PC-9 (cell line): ENCODE measurements at regions not wholly inside any gene's neighbourhood (a gene's known extent, or its start where the extent isn't known, plus 50 kb on each side); places are given as distances from the start of the nearest gene placed in this dataset.

Experiments used
- BruUV-seq: library from RNA; stranded (reverse); fragments of 400-500 nt; replicated peaks from 2 replicates; lab custom pipeline; 2021; lab: Mats Ljungman, UMichigan
- CTCF ChIA-PET: fragments of 300-600 bp; sonication (Branson Sonifier 250); formaldehyde crosslinking; loops from one replicate; lab custom pipeline; 2022; ENCODE audit warnings: antibody characterized with exemption; lab: Charles Lee
- POLR2A ChIA-PET: fragments of 300-600 bp; sonication (Branson Sonifier 250); formaldehyde crosslinking; loops from one replicate; lab custom pipeline; 2022; ENCODE audit warnings: antibody characterized with exemption; ENCODE audit not compliant: unreplicated experiment; lab: Charles Lee
- DNase-seq, 2 experiments: peaks; one replicate each; pipeline versions ENCODE4 v3.0.0 to v3.0.0-alpha.2; 2015 to 2022; ENCODE audit warnings: mixed read lengths in 1 of 2
- H2AFZ ChIP-seq: fragments of 200-600 bp; sonication (generic); 2 replicates; pipeline ENCODE4 v1.8.1; 2017; ENCODE audit warnings: antibody characterized with exemption
- H3F3A ChIP-seq: fragments of 200-600 bp; sonication (generic); 2 replicates; pipeline ENCODE4 v1.8.1; 2017; ENCODE audit warnings: antibody characterized with exemption, mild to moderate bottlenecking, low read depth; ENCODE audit not compliant: insufficient read depth
- H3K27ac ChIP-seq: fragments of 200-600 bp; sonication (generic); 2 replicates; pipeline ENCODE4 v1.6.1; 2016; ENCODE audit warnings: mixed run types
- H3K27me3 ChIP-seq: fragments of 200-600 bp; sonication (generic); 2 replicates; pipeline ENCODE4 v1.6.1; 2016; ENCODE audit warnings: low read depth, mixed run types; ENCODE audit not compliant: insufficient read depth
- H3K36me3 ChIP-seq: fragments of 200-600 bp; sonication (generic); 2 replicates; pipeline ENCODE4 v1.6.1; 2016; ENCODE audit warnings: low read depth, mixed run types
- H3K4me1 ChIP-seq: fragments of 200-600 bp; sonication (generic); replicated peaks from 2 replicates; pipeline ENCODE4 v1.6.1; 2016; ENCODE audit warnings: mixed run types; ENCODE audit not compliant: insufficient read depth
- H3K4me2 ChIP-seq: fragments of 200-600 bp; sonication (generic); 2 replicates; pipeline ENCODE4 v1.6.1; 2017; ENCODE audit warnings: mixed run types
- H3K4me3 ChIP-seq: fragments of 200-600 bp; sonication (generic); 2 replicates; pipeline ENCODE4 v1.6.1; 2016; ENCODE audit warnings: mixed run types
- H3K79me2 ChIP-seq: fragments of 200-600 bp; sonication (generic); 2 replicates; pipeline ENCODE4 v1.6.1; 2017; ENCODE audit warnings: low read depth, mixed run types
- H3K9me2 ChIP-seq: fragments of 200-600 bp; sonication (generic); 2 replicates; pipeline ENCODE4 v1.8.1; 2017; ENCODE audit warnings: mild to moderate bottlenecking; ENCODE audit not compliant: insufficient read depth
- H3K9me3 ChIP-seq: fragments of 200-600 bp; sonication (generic); 2 replicates; pipeline ENCODE4 v1.8.1; 2016; ENCODE audit warnings: low read depth; ENCODE audit not compliant: insufficient read depth
- H4K20me1 ChIP-seq: fragments of 200-600 bp; sonication (generic); 2 replicates; pipeline ENCODE4 v1.8.1; 2017; ENCODE audit not compliant: insufficient read depth
- EZH2 ChIP-seq: fragments of 200-600 bp; sonication (generic); IDR thresholded peaks from 2 replicates; pipeline ENCODE4 v1.8.0; 2017; ENCODE audit warnings: antibody characterized with exemption, low read depth
- intact Hi-C: fragments of 100-400 bp; cut with micrococcal nuclease; formaldehyde crosslinking; loops from one replicate; pipeline ENCODE4 v1.10.0; 2022; ENCODE audit not compliant: unreplicated experiment
- TF ChIP-seq, protein P1 (sequence below): fragments of 200-600 bp; sonication (generic); conservative IDR thresholded peaks from 2 replicates; pipeline ENCODE4 v1.6.1; 2017; ENCODE audit warnings: mixed run types, antibody characterized with exemption, mild to moderate bottlenecking, moderate library complexity

DNA sequence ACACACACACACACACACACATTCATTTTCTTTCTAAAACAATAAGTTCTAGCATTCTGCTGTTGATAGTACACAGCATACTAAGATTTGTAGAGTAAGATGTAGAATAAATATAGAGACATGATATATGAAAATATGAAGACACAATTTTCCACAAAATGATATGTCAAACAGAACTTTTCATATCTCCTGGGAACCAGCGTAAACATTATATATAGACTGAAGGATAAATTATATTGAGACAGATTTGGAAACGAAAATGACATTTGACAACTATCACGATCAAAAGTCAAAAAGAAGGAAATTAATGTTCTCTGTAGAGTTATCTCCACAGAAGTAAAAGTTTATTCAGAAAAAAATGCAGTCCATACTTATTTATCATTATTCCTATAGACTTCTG, 1605.7 kb upstream of the SLC10A2 start:
- H3K4me2 ChIP-seq = no peak overlapping the region
- no peak for DNase-seq
- no peak overlapping the region for H3K27ac ChIP-seq
- ChIA-PET POLR2A (no interaction called here), CTCF (interaction anchor here (0.6 kb wide), 1 partner anchor 10 kb away, joined by 4 read pairs; no protein-coding TSS in a partner anchor)
- no peaks in the 10 kb centered on the region for H3F3A ChIP-seq
- H3K9me2 ChIP-seq = no peaks in the 10 kb centered on the region
- TF ChIP-seq, protein P1, sequence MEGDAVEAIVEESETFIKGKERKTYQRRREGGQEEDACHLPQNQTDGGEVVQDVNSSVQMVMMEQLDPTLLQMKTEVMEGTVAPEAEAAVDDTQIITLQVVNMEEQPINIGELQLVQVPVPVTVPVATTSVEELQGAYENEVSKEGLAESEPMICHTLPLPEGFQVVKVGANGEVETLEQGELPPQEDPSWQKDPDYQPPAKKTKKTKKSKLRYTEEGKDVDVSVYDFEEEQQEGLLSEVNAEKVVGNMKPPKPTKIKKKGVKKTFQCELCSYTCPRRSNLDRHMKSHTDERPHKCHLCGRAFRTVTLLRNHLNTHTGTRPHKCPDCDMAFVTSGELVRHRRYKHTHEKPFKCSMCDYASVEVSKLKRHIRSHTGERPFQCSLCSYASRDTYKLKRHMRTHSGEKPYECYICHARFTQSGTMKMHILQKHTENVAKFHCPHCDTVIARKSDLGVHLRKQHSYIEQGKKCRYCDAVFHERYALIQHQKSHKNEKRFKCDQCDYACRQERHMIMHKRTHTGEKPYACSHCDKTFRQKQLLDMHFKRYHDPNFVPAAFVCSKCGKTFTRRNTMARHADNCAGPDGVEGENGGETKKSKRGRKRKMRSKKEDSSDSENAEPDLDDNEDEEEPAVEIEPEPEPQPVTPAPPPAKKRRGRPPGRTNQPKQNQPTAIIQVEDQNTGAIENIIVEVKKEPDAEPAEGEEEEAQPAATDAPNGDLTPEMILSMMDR = no peak
- no peak for TF ChIP-seq EZH2
- no peak overlapping the region for H2AFZ ChIP-seq
- H3K27me3 ChIP-seq = no peaks in the 10 kb centered on the region
- H3K9me3 ChIP-seq = no peaks in the 10 kb centered on the region
- no peaks in the 10 kb centered on the region for H3K36me3 ChIP-seq
- no peaks in the 10 kb centered on the region for H4K20me1 ChIP-seq
- H3K79me2 ChIP-seq = no peaks in the 10 kb centered on the region
- no peaks in the 10 kb centered on the region for H3K4me1 ChIP-seq
- H3K4me3 ChIP-seq = no peak overlapping the region
- no TSS peak for BruUV-seq
- intact Hi-C loops = no loop called here

GRCh38 chr13:104657196-104657595, 1591.0 kb upstream of the SLC10A2 start:
- intact Hi-C loops = no loop called here
- Histone ChIP-seq H3K79me2 (no peaks in the 10 kb centered on the region), H3K36me3 (no peaks in the 10 kb centered on the region), H3F3A (no peaks in the 10 kb centered on the region), H4K20me1 (no peaks in the 10 kb centered on the region), H3K4me2 (no peak overlapping the region), H3K27me3 (no peaks in the 10 kb centered on the region), H3K4me3 (no peak overlapping the region), H3K27ac (no peak overlapping the region), H3K9me2 (no peaks in the 10 kb centered on the region; the same call in 1 of the 2 replicates), H3K4me1 (no peaks in the 10 kb centered on the region), H3K9me3 (no peaks in the 10 kb centered on the region), H2AFZ (no peak overlapping the region)
- no TSS peak for BruUV-seq
- POLR2A ChIA-PET = no interaction called here
- no peak for TF ChIP-seq EZH2
- TF ChIP-seq, protein P1 = no peak
- CTCF ChIA-PET = no interaction called here
- no peak for DNase-seq

DNA sequence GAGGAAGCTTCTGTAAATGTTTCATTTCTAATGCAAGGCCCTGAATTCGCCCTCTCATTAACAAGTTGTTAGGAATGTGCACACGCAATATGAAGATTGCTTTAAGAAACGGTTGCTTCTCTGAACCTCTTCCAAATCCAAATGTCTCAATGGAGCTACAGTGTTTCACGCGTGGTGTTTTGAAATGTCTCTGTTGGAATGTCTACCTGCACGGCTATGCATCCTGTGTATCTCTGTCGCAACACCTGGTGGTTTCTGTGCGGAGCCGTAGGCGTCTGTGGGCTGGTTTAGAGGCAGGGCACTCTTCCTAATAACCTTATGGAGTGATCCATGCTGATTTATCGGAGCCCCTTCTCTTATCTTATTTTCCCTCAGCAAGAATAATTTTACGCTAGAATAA, 1584.2 kb upstream of the SLC10A2 start:
- 0 out of 2 replicates have a peak overlapping the region, but pooled peaks have one; percentile 16 for H2AFZ ChIP-seq
- no peaks in the 10 kb centered on the region for H3K79me2 ChIP-seq
- no TSS peak for BruUV-seq
- H3K9me2 ChIP-seq = no peaks in the 10 kb centered on the region
- no peaks in the 10 kb centered on the region for H3K4me1 ChIP-seq
- H3K27me3 ChIP-seq = no peaks in the 10 kb centered on the region
- H3K4me2 ChIP-seq = no peak overlapping the region
- H3K4me3 ChIP-seq = no peak overlapping the region
- H3F3A ChIP-seq = no peaks in the 10 kb centered on the region
- CTCF ChIA-PET = no interaction called here
- POLR2A ChIA-PET = no interaction called here
- DNase-seq = no peak
- TF ChIP-seq EZH2 = no peak
- TF ChIP-seq, protein P1 = no peak
- intact Hi-C loops = no loop called here
- H3K36me3 ChIP-seq = no peaks in the 10 kb centered on the region
- H3K27ac ChIP-seq = no peak overlapping the region
- peaks cover 7% of the 10 kb centered on the region for H3K9me3 ChIP-seq
- H4K20me1 ChIP-seq = no peaks in the 10 kb centered on the region
